Non-pigmented ciliary epithelial cell (primary cell): ENCODE measurements at regions not wholly inside any gene's neighbourhood (a gene's known extent, or its start where the extent isn't known, plus 50 kb on each side); places are given as distances from the start of the nearest gene placed in this dataset.

Source experiments
- DNase-seq: peaks from one replicate; pipeline ENCODE4 v3.0.0-alpha.2; 2010; ENCODE audit warnings: low read depth

DNA sequence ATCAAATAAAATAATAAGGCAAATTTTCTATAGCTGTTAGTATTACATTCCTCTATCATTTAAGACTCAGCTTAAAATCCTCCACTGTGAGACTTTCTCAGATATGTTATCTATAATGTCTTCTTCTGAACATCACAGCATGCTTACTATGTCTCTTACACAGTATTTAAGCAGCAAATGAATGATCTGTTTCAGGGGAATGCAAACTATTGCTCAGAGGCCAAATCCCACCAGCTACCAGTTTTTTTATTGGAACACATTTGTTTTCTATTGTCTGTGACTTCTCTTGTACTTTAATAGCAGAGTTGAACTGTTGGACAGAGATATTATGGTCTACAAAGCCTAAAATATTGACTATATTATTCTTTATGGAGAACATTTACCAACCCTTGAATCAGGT, 59.6 kb downstream of the C3orf38 start:
- DNase-seq = no peak

DNA sequence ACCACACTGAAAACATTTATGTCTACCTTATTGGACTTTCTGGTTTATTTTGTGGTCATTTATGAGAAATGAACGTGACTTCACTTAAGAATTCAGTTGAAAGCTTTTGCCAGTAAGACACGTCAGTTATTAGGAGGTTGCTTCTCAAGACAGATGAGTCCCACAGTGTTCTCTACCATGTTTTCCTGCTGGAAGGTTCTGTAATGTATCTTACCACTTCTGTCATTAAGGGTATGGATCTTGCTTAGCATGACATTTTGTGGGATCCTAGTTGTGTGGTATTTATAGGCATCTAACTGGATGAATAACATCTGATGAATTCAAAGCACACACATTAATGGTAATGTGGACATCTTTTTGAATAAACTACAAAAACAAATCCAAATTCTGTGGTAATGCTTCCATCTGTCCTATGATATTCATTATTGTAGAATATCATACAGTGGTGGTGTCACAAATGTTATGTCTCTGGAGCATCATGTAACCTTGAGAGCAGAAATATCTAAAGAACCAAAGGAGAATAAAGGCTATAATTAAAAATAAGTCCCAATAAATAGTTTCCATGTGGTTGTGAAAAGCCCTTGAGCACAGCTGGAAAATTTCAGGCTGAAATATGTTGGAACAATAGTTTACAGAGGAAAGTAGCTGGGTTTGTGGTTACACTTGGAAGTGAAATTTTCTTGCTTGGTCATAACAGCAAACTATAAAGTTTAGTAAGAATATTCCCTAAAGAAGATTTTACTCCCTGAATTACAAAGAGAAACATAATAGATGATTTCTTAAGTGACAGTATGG, 61.5 kb downstream of the C3orf38 start:
- no peak for DNase-seq

DNA sequence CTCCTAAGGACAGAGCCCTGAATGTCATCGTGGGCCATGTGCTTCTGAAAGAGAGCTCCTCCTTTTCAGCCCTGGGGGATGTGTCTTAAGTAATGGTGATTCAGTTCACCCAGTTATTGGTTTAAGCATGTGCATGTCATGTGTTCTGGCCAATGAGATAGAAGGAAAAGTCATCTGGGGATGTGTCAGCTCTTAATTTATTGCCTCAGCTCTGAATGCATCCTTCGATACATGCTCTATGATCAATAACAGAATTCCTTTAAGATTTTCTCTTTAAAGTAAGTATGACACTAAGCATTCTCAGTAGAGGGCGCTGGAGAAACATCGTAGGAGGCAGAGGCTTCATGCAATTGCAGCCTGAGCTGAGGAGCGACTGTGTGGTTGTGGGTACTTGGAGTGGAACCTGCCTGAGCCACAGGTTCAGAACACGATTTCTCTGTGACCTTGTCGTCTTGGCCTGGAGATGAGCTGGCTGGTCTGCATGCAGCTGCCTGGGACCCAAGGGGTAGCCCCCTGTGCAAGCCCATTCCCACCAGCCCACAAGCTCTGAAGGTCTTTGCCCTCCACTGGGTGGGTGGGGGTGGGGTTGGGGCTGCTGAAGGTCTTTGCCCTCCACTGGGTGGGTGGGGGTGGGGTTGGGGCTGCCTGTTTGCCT, 69.5 kb downstream of the C3orf38 start:
- DNase-seq = no peak

- DNase-seq = no peak
These were observed 70.4 kb downstream of the C3orf38 start for GRCh38 chr3:88220126-88220525.

DNA sequence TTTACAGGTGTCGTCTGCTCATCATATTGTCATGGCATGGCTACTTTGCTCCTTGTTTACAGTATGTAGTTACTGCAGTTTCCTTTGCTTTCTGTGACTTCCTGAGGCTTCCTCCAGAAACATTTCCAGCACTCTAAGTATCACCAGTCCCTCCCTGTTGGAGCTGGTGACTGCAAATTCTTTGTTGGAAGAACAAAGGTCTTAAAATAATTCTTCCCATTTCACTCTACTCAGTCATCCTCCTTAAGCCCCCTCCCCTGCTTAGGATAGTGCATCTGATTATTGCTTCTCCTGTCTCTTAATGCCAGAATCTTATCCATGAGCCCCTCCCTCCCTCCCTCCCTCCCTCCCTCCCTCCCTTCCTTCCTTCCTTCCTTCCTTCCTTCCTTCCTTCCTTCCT, 72.0 kb downstream of the C3orf38 start:
- DNase-seq = no peak

GRCh38 chr3:88222343-88222742, 72.6 kb downstream of the C3orf38 start:
- DNase-seq = no peak

DNA sequence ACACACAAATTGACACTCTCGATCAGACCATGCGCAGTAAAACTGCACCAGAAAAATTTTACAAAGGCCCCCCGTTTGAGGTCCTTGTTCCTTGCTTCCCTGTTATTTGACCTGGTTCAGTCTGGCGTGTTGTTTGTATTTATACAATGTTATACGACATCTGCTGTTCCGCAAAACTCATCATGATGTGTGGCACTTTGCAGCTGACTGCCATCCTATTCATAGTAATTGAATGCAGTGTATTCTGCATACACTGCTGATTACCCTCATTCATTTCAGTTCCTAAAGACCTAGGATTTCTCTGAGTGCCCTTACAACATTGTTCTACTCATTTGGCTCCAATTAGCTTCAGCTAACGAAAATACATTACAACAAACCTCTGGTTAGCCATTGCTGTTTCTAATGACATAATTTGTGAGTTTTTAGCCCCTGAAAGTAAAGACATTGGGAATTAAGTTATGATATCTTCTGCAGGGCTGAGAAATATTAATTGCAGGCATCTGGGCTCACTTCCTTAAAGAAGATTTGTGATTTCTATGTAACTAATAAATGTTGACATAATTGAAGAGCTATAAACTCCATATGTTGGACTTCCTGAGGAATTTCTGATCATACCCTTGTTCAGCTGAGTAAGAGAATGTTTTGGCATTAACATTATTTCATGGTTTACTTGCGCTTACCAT, 75.7 kb downstream of the C3orf38 start:
- no peak for DNase-seq

- DNase-seq = no peak
These were observed 77.2 kb downstream of the C3orf38 start for GRCh38 chr3:88226910-88227309.

DNA sequence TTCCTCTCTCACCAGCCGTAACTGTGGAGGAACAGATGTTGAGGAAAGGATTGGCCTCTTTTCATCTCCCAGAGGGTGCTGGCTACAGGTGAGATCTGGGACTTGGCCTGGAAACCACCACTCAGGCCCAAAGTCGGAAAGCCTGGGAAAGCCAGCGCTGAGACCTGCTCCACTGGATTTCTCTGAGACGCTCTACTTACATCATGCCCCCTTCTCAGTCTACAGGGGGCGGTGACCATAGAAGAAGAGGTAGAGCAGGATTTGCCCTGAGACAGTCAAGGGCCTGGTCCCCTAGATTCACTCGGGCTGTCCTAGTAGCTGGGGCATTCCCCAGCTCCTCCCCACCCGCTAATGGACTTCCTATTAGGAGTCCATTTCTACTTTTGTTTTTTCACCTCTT, 80.9 kb downstream of the C3orf38 start:
- no peak for DNase-seq

DNA sequence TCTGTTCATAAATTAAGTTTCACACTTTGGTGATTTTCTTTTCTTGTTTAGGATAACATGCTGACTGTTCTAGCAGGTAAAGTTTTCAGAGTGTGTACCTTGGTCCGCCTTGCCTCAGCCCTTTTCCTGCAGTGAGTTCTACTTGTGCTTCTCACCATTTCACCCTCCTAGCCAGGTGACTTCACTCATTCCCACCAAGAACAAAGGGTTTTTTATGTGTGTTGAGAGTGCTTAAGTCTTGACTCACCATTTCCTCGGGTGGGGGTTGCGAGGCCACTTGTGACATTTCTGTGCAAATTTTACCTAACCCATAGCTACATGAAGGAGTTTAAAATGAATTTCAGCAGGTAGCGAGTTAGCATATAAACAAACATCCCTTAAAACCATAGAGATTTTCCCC, 81.4 kb downstream of the C3orf38 start:
- no peak for DNase-seq

GRCh38 chr3:88231632-88232031, 81.9 kb downstream of the C3orf38 start:
- no peak for DNase-seq

DNA sequence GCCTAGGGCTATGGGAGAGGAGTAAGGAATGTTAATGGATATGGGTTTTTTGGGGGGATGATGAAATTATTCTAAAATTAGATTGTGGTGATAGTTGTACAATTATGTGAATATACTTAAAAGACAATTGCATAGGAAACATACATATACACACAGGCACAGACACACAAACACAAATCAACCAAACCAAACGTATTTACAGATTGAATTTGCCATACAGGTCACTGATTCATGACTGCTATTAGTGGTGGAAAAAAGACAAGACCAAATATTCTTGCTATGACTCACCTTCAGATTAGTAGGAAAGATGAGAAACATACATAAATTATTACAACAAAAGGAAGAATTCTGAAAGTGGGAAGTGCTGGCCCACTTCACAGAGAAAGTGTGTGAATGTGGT, 85.3 kb downstream of the C3orf38 start:
- no peak for DNase-seq

GRCh38 chr3:88239870-88240269, 90.1 kb downstream of the C3orf38 start:
- DNase-seq = no peak

- DNase-seq = no peak
These were observed 98.9 kb downstream of the C3orf38 start for GRCh38 chr3:88248658-88249057.

GRCh38 chr3:88259045-88259444, 109.3 kb downstream of the C3orf38 start:
- DNase-seq = no peak

GRCh38 chr3:88262527-88262926, 112.8 kb downstream of the C3orf38 start:
- no peak for DNase-seq

- DNase-seq = no peak
These were observed 113.8 kb downstream of the C3orf38 start for GRCh38 chr3:88263417-88264100.

DNA sequence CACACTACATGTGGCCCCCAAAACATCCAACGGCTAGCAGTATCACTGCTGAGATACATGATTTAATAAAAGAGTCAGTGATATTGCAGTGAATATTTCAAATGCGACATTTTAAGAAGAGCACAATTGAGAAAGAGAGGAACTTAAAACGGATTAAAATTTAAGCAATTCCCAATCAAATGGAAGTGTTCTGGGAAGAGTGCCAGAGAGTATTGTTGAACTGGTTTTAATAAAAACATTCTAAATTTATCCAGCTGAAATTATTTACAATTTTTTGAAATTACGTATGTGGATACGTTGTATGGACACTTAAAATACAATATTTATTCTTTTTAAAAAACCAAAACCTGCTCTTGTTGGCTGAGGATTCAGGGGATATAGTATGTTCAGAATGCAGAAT, 117.7 kb downstream of the C3orf38 start:
- no peak for DNase-seq

DNA sequence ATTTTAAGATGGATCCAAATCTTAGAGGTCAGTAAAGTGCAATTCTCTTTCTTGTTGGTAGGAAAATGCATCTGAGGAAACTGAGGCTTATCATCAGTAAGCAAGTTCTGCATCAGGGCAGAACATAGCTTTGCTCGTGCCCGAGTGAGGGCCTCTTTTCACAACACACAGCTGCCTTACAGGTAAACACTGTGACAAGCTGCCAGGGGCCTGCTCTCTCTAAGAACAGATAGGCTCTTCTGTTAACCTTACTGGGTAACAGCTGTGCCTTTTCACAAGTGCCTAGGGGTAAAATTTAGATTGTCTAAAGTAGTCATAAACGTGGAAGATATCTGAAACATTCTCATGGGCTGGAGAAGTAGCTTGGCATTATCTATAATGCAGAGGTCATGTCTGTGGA, 118.1 kb downstream of the C3orf38 start:
- DNase-seq = no peak

DNA sequence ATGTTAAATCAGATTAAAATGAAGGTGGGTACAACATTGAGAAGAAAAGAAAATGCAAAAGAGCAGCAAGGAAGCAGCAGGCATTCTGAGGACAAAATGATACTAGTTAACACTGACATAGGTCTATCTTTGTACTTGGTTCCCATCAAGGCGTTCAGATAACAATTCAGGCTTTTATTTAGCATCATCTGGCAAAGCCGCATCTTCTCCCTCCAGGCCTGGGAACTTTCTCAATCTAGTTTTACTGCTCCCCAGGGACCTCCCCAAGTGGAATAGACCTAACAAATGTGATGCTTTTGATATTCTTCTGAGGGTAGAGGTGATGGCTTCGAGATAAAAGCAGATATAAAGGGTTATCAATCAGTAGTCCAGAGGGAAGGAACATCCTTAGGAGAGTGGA, 130.6 kb downstream of the C3orf38 start:
- no peak for DNase-seq

DNA sequence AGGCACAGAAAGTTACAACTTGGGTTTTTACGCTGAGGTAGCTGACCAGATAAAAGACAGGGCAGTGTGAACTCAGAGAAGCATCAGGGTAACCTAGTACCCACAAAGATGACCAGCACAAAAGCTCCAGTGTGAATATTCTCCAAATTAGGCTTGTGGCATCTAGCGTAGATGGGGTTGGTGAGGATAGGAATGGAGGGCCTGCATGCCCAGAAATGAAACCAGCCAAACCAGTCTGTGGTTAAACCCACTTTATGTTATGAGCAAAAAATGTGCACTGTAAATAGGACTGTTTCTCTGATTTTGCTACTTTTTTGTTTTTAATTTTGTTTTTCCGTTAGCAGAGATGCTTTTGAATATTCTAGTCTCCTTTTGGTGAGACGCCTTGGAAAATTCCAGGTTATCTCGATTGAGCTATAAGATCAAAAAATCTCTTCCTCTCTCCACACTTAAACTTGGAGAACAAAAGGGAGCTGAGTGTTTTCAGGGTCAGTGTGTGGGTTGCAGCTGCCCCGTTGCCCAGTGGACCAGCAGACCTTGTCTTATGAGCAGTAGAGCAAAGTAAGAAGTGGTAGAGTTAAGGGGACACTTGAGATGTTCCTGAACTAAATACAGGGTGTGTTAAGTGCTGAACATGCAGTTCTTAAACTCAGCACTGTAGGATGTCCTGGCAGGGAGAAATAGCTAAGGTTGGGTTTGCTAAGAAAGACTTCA, 132.9 kb downstream of the C3orf38 start:
- DNase-seq = no peak

GRCh38 chr3:88283242-88283592, 133.5 kb downstream of the C3orf38 start:
- no peak for DNase-seq
